Lower leg skin (tissue), 4 donors: ENCODE measurements at regions not wholly inside any gene's neighbourhood (a gene's known extent, or its start where the extent isn't known, plus 50 kb on each side); places are given as distances from the start of the nearest gene placed in this dataset.

Source experiments
- DNase-seq, 2 donors: peaks; one replicate each; pipeline ENCODE4 v3.0.0-alpha.2; 2019; ENCODE audit warnings: low spot score in 2 of 2
- H3K4me3 ChIP-seq: fragments of 200-600 bp; sonication (generic); 2 replicates; pipeline ENCODE4 v1.5.1; 2017; ENCODE audit warnings: mild to moderate bottlenecking, low read depth; ENCODE audit not compliant: poor library complexity, severe bottlenecking
- CTCF ChIP-seq, 3 donors: fragments of 450-650 bp; IDR thresholded peaks; one replicate each; pipeline ENCODE4 v1.5.1; 2016; ENCODE audit warnings: antibody characterized with exemption in 3 of 3, mild to moderate bottlenecking in 3 of 3, moderate library complexity in 2 of 3
- POLR2A ChIP-seq, 2 donors: fragments of 450-650 bp; IDR thresholded peaks; one replicate each; pipeline ENCODE4 v1.6.1; 2016 to 2017; ENCODE audit warnings: antibody characterized with exemption in 2 of 2, mild to moderate bottlenecking in 1 of 2, moderate library complexity in 1 of 2
- WGBS, 2 donors: methylation state at CpG; one replicate each; pipeline ENCODE4 v1.1.5; 2018; 5-methylcytosine and 5-hydroxymethylcytosine counted together
- intact Hi-C: fragments of 100-400 bp; cut with DNase I; formaldehyde crosslinking; loops from one replicate; pipeline ENCODE4 v1.15.0; 2023; ENCODE audit warnings: low total_unique reads

GRCh38 chr3:157919319-157919887, 186.8 kb downstream of the SHOX2 start:
- no peak for TF ChIP-seq CTCF (IDR thresholded peaks at IDR 0.05)
- TF ChIP-seq POLR2A (IDR thresholded peaks at IDR 0.05) = no peak
- no peak overlapping the region for H3K4me3 ChIP-seq
- no peak for DNase-seq
- intact Hi-C loops = no loop called here
- WGBS, 2 donors = 83 to 85% methylated on average over 2 of the region's 2 CpGs

DNA sequence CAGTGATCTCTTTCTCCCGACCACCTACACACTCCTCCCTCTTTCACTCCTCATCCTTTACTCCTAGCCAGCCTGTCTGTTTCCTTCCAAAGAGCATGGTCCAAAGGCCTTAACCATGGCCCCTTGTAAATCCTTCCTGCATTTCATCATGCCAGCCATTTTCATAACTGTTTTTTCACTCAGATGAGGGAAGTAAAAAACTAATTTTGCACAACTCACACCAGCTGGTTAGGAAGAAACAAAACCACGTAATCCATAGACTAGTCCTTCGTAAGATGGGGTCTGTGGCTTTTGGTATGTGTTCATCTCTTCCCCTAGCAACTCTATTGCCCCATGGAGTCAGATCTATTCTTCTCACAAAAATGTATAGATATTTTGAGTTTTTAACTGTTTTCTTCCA, 187.8 kb downstream of the SHOX2 start:
- H3K4me3 ChIP-seq = no peak overlapping the region
- DNase-seq = no peak
- TF ChIP-seq CTCF (IDR thresholded peaks at IDR 0.05) (no peak), POLR2A (IDR thresholded peaks at IDR 0.05) (no peak)
- intact Hi-C loops = no loop called here
- 69 to 77% methylated on average over 3 of the region's 3 CpGs for WGBS, 2 donors

DNA sequence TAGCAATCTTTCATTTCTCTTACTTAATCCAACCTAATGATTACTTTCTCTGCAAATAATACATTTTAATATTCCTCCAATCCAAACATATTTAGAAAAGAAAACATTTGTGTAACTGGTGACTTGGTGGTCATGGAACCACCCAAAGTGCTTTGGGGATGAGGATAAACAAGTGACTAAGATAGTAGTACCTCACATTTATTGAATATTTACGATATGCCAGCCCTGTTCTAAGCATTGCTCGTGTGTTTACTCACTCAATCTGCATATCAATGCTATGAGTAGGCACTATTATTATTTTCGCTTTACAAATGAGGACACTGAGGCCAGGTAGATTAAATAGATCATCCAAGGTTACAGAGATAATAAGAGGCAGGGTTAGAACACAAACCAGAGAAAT, 189.5 kb downstream of the SHOX2 start:
- H3K4me3 ChIP-seq = no peak overlapping the region
- TF ChIP-seq POLR2A (IDR thresholded peaks at IDR 0.05) (no peak), CTCF (IDR thresholded peaks at IDR 0.05) (no peak)
- DNase-seq = no peak
- 65 to 73% methylated on average over 3 of the region's 3 CpGs for WGBS, 2 donors
- intact Hi-C loops = no loop called here

DNA sequence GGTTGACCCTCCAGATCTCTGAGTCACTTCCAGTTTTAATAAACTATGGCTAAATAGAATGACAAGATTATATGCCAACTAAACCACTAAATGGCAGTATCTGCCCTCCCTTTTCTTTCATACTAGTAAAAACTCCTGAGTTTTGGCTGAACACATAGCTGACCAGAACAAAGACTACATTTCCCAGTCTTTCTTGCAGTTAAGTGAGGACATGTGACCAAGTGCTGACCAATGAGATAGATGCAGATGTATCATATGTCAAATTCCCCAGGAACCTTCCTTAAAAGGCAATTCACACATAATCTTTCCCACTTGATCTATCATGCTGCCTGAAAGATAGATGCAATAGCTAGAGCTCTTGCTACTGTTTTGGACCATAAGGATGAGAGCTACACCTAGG, 191.3 kb downstream of the SHOX2 start:
- DNase-seq = no peak
- TF ChIP-seq CTCF (IDR thresholded peaks at IDR 0.05) (no peak), POLR2A (IDR thresholded peaks at IDR 0.05) (no peak)
- no peak overlapping the region for H3K4me3 ChIP-seq
- intact Hi-C loops = no loop called here

GRCh38 chr3:157913741-157914150, 192.5 kb downstream of the SHOX2 start:
- no peak overlapping the region for H3K4me3 ChIP-seq
- no peak for TF ChIP-seq POLR2A (IDR thresholded peaks at IDR 0.05)
- TF ChIP-seq CTCF (IDR thresholded peaks at IDR 0.05) = no peak
- WGBS, 2 donors = 43 to 55% methylated on average over 1 of the region's 1 CpG
- DNase-seq = no peak
- intact Hi-C loops = no loop called here
